HEK293T (cell line): ENCODE measurements at regions not wholly inside any gene's neighbourhood (a gene's known extent, or its start where the extent isn't known, plus 50 kb on each side); places are given as distances from the start of the nearest gene placed in this dataset.

ENCODE experiments used
- ARNT ChIP-seq: fragments of 450-650 bp; IDR thresholded peaks from 2 replicates; pipeline ENCODE4 v1.6.1; 2017; ENCODE audit warnings: mild to moderate bottlenecking
- BHLHE40 ChIP-seq: fragments of 450-650 bp; IDR thresholded peaks from 2 replicates; pipeline ENCODE4 v1.6.1; 2016; ENCODE audit warnings: mild to moderate bottlenecking, moderate library complexity, borderline replicate concordance
- FOXA1 ChIP-seq: fragments of 450-650 bp; IDR thresholded peaks from 2 replicates; pipeline ENCODE4 v1.6.1; 2016; ENCODE audit warnings: mild to moderate bottlenecking
- FOXK2 ChIP-seq: fragments of 450-650 bp; IDR thresholded peaks from 2 replicates; pipeline ENCODE4 v1.6.1; 2016; ENCODE audit warnings: mild to moderate bottlenecking
- FOXM1 ChIP-seq: fragments of 450-650 bp; IDR thresholded peaks from 2 replicates; pipeline ENCODE4 v1.6.1; 2017; ENCODE audit warnings: mild to moderate bottlenecking, borderline replicate concordance
- HDGF ChIP-seq: fragments of 450-650 bp; IDR thresholded peaks from 2 replicates; pipeline ENCODE4 v1.6.1; 2017; ENCODE audit warnings: antibody characterized with exemption, borderline replicate concordance
- NFRKB ChIP-seq: fragments of 450-650 bp; IDR thresholded peaks from 2 replicates; pipeline ENCODE4 v1.6.1; 2016; ENCODE audit warnings: mild to moderate bottlenecking, moderate library complexity
- PKNOX1 ChIP-seq: fragments of 450-650 bp; IDR thresholded peaks from 2 replicates; pipeline ENCODE4 v1.6.1; 2016
- SP1 ChIP-seq: fragments of 450-650 bp; IDR thresholded peaks from 2 replicates; pipeline ENCODE4 v1.6.1; 2017
- SUZ12 ChIP-seq: fragments of 450-650 bp; IDR thresholded peaks from 2 replicates; pipeline ENCODE4 v1.6.1; 2016; ENCODE audit warnings: mild to moderate bottlenecking
- TARDBP ChIP-seq: fragments of 450-650 bp; IDR thresholded peaks from 2 replicates; pipeline ENCODE4 v1.6.1; 2016

- TF ChIP-seq FOXM1 (no peak), SP1 (no peak), BHLHE40 (no peak), FOXA1 (no peak), FOXK2 (no peak), SUZ12 (no peak), NFRKB (no peak), TARDBP (no peak), ARNT (no peak), HDGF (no peak), PKNOX1 (no peak)
These were observed 50.7 kb upstream of the MAP1LC3B2 start for GRCh38 chr12:116508145-116509121.
